AG08396 (cell line): ENCODE measurements at regions not wholly inside any gene's neighbourhood (a gene's known extent, or its start where the extent isn't known, plus 50 kb on each side); places are given as distances from the start of the nearest gene placed in this dataset.
"Not testable (repeated sequence)": the region's sequence is repeated elsewhere in the genome, so short reads cannot be mapped to it uniquely, and the experiment has no call there.

Experiments
- DNase-seq: peaks from one replicate; pipeline ENCODE4 v3.0.0; 2012; ENCODE audit warnings: low spot score, mixed read lengths

GRCh38 chr3:193047461-193047860, 129.8 kb upstream of the MB21D2 start:
- DNase-seq: not testable (repeated sequence)

- no peak for DNase-seq
Measured at GRCh38 chr3:193048127-193048526, 130.5 kb upstream of the MB21D2 start.

GRCh38 chr3:193049935-193050334, 132.3 kb upstream of the MB21D2 start:
- DNase-seq: no peak

- no peak for DNase-seq
Measured at GRCh38 chr3:193051314-193051713, 133.7 kb upstream of the MB21D2 start.

GRCh38 chr3:193052354-193053045, 134.8 kb upstream of the MB21D2 start:
- no peak for DNase-seq

- DNase-seq: no peak
Measured at GRCh38 chr3:193053046-193053435, 135.4 kb upstream of the MB21D2 start.

GRCh38 chr3:193055352-193055751, 137.7 kb upstream of the MB21D2 start:
- DNase-seq: no peak

- no peak for DNase-seq
Measured at GRCh38 chr3:193057616-193058015, 140.0 kb upstream of the MB21D2 start.

- DNase-seq: no peak
Measured at GRCh38 chr3:193060748-193061546, 143.3 kb upstream of the MB21D2 start.

GRCh38 chr3:193068365-193068764, 150.7 kb upstream of the MB21D2 start:
- no peak for DNase-seq

GRCh38 chr3:193069732-193070131, 152.1 kb upstream of the MB21D2 start:
- not testable (repeated sequence) for DNase-seq

GRCh38 chr3:193078996-193079753, 161.5 kb upstream of the MB21D2 start:
- DNase-seq: no peak

GRCh38 chr3:193080821-193081365, 160.1 kb upstream of the PLAAT1 start:
- no peak for DNase-seq

GRCh38 chr3:193085655-193086054, 155.4 kb upstream of the PLAAT1 start:
- DNase-seq: no peak

- no peak for DNase-seq
Measured at GRCh38 chr3:193086681-193087080, 154.3 kb upstream of the PLAAT1 start.

- DNase-seq: no peak
Measured at GRCh38 chr3:193087336-193087735, 153.7 kb upstream of the PLAAT1 start.

GRCh38 chr3:193095366-193095765, 145.7 kb upstream of the PLAAT1 start:
- no peak for DNase-seq

- no peak for DNase-seq
Measured at GRCh38 chr3:193096076-193096475, 144.9 kb upstream of the PLAAT1 start.

GRCh38 chr3:193114431-193115340, 126.3 kb upstream of the PLAAT1 start:
- no peak for DNase-seq

GRCh38 chr3:193116871-193117270, 124.2 kb upstream of the PLAAT1 start:
- DNase-seq: no peak

GRCh38 chr3:193118907-193119306, 122.1 kb upstream of the PLAAT1 start:
- DNase-seq: no peak
